ENCODE measurements at regions not wholly inside any gene's neighbourhood (a gene's known extent, or its start where the extent isn't known, plus 50 kb on each side); places are given as distances from the start of the nearest gene placed in this dataset.

DNA sequence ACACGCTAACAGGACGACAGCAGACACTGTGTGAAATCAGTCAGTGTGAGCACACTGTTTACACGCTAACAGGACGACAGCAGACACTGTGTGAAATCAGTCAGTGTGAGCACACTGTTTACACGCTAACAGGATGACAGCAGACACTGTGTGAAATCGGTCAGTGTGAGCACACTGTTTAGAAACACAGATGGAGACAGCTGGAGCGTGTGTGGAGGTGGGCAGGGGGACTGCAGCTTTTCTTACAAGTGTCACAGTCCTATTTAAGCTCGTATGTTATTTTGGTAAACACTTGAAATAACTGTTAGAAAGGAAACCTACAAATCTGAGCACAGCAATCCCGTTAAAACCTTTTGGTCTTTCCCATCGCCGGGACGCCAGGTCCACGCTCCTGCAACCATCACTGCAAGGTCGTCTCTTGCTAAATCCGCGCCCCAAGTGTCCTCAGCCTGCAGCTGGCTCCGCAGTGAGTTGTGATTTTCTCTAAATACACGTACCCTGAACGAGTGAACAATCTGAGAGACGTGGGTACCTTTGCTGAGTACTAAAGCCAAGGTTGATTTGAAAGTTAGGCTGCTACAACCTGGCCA, 58.9 kb upstream of the CTDP1 start:
- Histone ChIP-seq H3K36me3 (ENCODE audit: low read depth) (no peaks in the 10 kb centered on the region), H3K4me1 (ENCODE audit: low read depth) (no peaks in the 10 kb centered on the region), H3K9me3 (no peaks in the 10 kb centered on the region), H3K4me3 (no peak overlapping the region)
- TF ChIP-seq, protein P1, sequence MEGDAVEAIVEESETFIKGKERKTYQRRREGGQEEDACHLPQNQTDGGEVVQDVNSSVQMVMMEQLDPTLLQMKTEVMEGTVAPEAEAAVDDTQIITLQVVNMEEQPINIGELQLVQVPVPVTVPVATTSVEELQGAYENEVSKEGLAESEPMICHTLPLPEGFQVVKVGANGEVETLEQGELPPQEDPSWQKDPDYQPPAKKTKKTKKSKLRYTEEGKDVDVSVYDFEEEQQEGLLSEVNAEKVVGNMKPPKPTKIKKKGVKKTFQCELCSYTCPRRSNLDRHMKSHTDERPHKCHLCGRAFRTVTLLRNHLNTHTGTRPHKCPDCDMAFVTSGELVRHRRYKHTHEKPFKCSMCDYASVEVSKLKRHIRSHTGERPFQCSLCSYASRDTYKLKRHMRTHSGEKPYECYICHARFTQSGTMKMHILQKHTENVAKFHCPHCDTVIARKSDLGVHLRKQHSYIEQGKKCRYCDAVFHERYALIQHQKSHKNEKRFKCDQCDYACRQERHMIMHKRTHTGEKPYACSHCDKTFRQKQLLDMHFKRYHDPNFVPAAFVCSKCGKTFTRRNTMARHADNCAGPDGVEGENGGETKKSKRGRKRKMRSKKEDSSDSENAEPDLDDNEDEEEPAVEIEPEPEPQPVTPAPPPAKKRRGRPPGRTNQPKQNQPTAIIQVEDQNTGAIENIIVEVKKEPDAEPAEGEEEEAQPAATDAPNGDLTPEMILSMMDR (IDR thresholded peaks at IDR 0.05) = no peak
- DNase-seq = peak in 1 of 3 donors; percentile 12
- ATAC-seq = no peak
- intact Hi-C loops (cut with DNase I, micrococcal nuclease) = no loop called here

DNA sequence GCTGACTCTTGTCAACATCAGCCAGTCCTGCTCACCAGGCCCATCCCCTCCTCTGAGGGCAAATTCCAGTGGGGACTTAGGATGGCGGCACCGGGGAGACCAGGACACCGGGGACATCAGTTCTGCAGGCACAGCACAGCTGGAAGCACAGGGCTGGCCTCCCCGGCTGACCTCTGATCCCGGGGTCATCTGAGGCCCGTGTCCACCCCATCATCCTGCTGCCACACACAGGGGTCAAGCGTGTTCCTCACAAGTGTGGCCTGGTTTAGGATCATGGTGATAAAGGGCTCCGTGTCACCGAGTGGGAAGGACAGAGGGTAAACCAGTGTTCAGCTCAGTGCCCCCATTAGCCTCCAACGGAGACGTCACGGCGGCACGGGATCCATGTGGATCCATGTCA, 58.1 kb upstream of the CTDP1 start:
- no peaks in the 10 kb centered on the region for H3K36me3 ChIP-seq (ENCODE audit: low read depth)
- no peak for ATAC-seq
- H3K4me3 ChIP-seq = no peak overlapping the region
- TF ChIP-seq, protein P1 (IDR thresholded peaks at IDR 0.05) = no peak
- DNase-seq = peak in 1 of 3 donors; percentile 34
- no peaks in the 10 kb centered on the region for H3K9me3 ChIP-seq
- intact Hi-C loops (cut with DNase I, micrococcal nuclease) = no loop called here
- H3K4me1 ChIP-seq (ENCODE audit: low read depth) = no peaks in the 10 kb centered on the region

DNA sequence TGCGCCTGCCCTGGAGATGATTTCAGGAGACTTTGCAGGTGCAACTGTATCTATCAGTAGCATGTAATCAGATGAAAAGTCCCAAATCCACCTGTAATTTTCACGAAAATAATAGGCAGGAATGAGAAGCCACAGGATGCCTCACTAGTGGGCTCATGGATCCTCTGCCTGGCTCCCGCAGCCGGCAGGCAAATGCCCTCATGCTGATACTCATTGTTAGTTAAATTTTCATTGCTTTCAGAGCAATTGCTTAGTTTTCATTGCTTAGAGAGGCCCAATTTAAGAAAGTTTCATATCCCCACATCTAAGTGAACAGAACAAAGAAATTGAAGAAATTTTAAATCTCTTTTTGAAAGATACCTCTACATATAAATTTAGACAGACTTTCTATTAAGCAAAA, 57.6 kb upstream of the CTDP1 start:
- ATAC-seq = no peak
- Histone ChIP-seq H3K9me3 (no peaks in the 10 kb centered on the region), H3K36me3 (ENCODE audit: low read depth) (no peaks in the 10 kb centered on the region), H3K4me3 (no peak overlapping the region), H3K4me1 (ENCODE audit: low read depth) (no peaks in the 10 kb centered on the region)
- TF ChIP-seq, protein P1 (IDR thresholded peaks at IDR 0.05) = no peak
- no peak for DNase-seq
- intact Hi-C loops (cut with DNase I, micrococcal nuclease) = no loop called here

DNA sequence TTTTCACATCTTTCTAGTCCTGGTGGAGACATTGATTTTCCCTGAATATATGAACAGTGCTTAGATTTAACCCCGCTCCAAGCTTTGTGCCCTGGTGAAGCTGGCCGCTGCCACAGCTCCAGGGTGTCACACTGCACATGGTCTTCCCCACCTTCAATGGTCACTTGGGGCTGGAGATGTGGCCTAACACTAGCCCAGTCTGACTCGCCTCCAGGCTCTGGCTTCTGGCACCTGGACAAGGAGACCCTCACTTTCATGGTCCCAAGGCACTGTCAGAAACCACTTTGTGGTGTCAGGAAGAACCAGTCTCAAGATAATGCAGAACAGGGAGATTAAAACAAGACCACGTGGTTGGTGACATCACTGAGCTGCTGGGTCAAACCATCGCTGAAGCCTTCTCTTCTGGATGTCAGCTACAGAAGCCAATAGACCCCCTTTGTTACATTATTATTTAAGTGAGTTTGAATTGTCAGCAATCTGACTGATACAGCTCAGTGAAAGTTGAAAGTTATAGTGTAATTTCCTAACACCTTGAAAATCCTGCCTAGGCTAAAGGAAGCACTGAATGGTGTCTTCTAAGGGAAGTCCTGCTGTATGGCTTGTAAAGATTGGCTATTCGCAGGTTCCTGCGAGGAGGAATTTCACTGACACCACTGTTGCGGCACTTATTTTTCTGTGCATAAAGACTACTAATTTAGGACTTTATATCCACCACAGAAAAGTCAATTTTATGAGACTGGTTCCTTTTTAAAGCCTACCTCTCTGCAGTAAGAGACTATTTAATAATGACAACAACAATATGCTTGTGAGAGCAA, 55.0 kb upstream of the CTDP1 start:
- no peak overlapping the region for H3K4me3 ChIP-seq
- DNase-seq (no peak), ATAC-seq (no peak)
- H3K36me3 ChIP-seq (ENCODE audit: low read depth) = no peaks in the 10 kb centered on the region
- no peaks in the 10 kb centered on the region for H3K9me3 ChIP-seq
- intact Hi-C loops (cut with DNase I, micrococcal nuclease) = no loop called here
- TF ChIP-seq, protein P1 (IDR thresholded peaks at IDR 0.05) = no peak
- no peaks in the 10 kb centered on the region for H3K4me1 ChIP-seq (ENCODE audit: low read depth)

DNA sequence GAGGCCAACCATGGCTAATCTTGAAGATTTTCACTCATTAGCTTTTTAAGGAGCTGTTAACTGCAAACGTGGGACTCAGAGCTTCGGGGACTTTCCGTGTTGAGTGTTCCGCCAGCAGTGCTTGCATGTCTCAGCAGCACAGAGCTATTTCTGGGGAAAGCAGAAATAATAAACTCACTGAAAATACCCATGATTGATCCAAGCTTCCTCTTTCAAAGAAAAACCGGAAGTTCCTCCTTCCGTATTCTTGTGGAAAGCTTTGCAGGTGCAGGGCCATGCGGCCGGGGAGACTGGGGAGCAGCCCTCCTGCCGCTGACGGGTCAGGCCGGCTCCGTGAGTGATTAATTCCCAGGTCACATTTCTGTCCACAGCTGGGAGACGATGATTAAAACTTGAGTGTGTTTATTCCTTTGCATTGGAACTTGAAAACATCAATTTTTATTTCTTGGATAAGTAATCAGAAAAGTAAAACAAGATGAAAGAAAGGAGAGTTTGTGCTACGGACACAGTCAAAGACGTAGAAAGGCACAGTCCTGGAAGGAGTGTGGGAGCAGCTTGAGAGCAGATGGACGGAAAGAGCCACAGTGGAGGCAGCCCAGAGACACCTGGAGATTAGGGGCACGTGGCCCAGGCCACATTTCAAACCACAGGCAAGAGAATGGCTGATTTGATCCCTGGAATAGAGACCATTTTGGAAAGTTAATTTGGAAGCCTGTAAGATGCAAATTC, 54.2 kb upstream of the CTDP1 start:
- H3K9me3 ChIP-seq = no peaks in the 10 kb centered on the region
- H3K4me1 ChIP-seq (ENCODE audit: low read depth) = no peaks in the 10 kb centered on the region
- no peaks in the 10 kb centered on the region for H3K36me3 ChIP-seq (ENCODE audit: low read depth)
- H3K4me3 ChIP-seq = no peak overlapping the region
- intact Hi-C loops (cut with DNase I, micrococcal nuclease) = no loop called here
- DNase-seq = peak in 2 of 3 donors; percentile 16 to 53
- TF ChIP-seq, protein P1 (IDR thresholded peaks at IDR 0.05) = no peak
- ATAC-seq = peak; percentile 48

Measured in mucosa of descending colon (tissue), 3 donors.